ENCODE measurements at regions not wholly inside any gene's neighbourhood (a gene's known extent, or its start where the extent isn't known, plus 50 kb on each side); places are given as distances from the start of the nearest gene placed in this dataset.
"Not testable (repeated sequence)": the region's sequence is repeated elsewhere in the genome, so short reads cannot be mapped to it uniquely, and the experiment has no call there.

DNA sequence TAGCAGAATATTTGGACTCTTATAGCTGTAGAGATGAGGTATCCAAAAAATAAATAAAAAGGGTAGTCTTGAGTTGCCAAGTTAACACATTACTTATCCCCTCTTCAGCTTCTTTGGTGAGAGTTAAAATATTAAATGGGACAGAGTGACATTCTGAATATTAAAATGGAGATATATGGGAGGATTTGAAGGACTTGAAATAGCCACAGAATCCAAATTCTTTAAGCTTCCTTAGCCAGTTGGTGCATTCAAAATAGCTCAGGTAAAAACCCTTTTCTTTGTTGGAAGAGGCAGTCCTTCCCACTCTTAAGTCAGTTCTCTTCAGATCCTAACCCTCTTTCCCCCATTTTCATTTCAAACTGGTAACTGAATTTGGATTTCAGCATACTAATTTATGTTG is 130.1 kb upstream of the KLF12 start:
- no peak for DNase-seq

- DNase-seq = not testable (repeated sequence)
Observed at GRCh38 chr13:74260420-74260819, 126.2 kb upstream of the KLF12 start.

DNA sequence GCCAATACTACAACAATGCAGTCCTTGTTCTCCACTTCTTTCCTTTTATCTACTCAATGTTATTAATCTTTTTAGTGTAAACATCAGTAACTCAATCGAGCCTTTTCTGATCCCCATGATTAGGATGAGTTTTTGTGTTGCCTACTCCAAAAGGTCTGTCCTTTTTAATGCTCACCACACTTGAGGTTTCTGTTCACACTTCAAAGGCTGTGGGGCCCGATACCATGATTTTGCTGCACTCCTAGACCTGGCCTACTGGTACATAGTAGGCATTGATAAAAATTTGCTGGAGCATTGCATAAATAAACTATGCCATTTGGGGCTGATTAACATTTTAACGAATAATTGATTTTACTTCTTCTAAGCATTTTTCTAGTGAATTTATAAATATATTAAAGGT is 125.4 kb upstream of the KLF12 start:
- DNase-seq = no peak

DNA sequence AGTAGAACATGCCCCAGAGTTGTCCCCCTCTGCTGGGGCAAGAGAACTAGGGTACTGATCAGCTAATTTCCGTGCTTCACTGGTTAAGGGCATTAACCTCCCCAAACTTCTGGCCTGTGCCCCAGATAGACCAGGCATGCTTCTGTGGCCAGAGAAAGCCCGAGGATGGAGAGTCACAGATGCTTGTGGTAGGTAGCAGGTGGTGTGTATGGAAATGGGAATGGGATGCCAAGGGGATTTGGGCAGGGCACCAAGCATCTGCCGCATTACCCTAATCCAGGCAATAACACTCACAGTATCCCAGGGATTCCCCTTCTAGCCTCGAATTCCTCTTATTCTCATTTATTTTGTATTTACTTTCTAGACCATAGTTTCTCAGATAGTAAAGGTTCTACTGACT is 124.8 kb upstream of the KLF12 start:
- DNase-seq = no peak

DNA sequence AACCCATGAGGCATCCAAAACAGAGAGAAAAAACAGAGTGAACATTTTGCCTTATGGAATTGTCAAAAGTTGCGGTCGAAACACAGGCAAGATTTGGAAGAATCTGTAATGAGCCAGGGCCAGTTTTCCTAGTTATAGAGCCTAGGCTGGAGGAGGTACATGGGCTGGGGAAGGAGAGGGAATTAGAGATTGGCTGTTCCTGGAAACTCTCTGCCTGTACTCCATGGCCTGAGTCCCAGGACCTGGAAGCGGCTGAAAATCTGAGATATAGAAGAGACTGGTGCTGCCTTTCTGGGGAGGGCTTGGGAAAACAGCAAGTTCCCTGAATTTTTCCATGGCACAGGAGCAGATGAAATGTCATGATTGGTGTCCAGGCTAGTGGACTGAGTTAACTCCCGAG is 122.8 kb upstream of the KLF12 start:
- DNase-seq = no peak

DNA sequence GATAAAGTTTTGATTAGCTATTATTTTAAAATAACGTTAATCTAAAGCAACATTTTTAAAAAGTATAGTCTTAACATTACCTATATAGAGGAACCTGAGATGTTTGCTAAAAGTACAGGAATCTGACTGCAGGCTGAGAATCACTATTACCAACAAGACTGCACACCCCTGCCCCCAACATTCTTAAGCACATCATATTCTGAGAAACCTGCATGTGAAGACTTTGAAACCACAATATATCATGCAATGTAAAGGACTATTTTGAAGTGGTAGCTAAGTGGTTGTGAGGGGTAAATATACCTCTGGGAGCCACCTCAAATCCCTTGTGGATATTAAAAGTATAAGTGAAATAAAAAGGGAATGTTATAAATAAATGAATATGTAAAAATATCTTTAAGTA is 119.0 kb upstream of the KLF12 start:
- no peak for DNase-seq

DNA sequence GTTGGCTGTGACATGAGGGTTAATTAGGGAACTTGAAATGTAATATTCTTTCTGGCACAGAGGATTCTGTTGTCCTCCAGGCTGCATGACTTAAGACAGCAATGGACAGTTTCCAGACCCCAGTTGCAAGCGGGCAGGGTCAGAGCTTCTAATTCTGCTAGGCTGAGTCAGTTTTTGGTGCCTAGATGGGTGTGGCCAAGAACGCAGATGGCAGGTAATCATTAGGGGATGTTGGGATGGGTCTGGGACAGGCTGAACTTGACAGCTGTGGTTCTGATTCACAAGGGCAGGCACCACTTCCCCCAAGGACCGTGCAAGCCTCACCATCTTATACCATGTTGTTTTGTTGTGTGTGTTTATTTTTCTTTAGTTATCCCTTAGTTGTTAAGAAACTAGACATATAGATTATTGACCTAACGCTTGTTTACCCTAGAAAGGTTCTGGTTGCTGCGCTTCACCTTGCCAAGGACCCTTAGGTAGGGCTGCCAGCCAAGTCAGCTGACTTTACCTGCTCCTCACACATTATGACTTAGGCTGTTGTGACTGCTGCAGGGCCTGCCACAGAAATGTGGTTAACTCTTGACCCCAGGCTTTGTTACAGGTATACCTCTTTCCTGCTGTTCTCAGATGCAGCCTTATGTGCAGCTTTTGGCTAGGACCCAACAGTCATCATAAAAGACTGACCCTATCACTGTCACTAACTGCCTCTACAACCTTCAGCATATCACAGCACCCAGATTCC is 117.7 kb upstream of the KLF12 start:
- DNase-seq = no peak

- DNase-seq = no peak
Observed at GRCh38 chr13:74250738-74251190, 116.6 kb upstream of the KLF12 start.

- DNase-seq = no peak
Observed at GRCh38 chr13:74248477-74248876, 114.3 kb upstream of the KLF12 start.

DNA sequence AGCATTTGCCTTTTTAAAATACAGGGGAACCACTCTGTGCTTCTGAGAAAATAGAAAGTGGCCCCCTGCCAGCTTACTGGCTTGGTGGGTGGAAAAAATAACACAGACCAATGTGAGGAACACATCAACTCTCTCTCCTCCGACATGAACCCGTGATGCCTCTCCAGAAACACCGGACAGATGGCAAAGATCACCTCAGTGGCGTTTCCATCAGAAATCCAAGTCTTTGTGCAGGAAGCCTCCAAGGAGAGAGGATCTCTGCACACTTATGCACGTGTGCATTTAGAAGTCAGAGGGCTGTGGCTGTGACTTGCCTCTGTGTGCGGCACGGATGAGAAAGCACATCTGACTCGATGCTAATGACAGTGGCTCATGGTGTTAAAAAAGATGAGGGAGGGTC is 112.3 kb upstream of the KLF12 start:
- DNase-seq = no peak

DNA sequence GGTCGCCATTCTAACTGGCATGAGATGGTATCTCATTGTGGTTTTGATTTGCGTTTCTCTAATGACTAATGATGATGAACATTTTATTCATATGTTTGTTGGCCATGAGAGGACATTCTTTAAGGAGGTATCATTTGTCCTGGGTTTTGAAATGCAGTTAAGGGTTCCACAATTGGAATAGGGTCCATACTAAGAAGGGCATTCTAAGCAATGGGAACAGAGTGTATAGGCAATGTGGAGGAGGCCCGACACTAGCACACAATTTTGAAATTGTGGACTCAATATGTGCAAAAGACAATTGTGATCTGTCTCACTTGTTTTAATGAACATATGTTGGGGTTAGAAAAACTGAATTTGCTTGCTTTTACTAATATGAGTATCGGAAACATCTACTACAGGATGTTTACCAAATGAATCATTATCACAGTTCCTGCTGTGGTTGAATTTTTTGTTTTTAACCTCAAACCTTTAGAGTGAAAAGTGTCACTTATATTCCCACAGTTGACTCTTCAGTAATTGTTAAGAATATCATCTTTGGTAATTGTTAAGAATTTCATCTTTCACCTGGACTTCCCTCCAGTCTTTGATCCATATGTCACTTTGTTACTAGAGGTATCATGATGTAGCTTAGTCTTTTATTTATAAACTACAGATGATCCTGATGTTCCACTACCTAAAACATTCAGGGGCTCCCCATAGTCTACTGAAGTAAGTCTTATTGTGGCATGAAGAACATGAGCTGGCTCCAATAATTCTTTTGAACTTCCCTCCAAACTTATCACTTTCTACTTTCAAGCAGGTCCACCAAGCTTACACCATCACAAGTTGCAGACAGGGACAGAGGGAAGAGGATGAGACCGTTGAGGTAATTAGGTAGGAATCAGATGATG is 109.7 kb upstream of the KLF12 start:
- DNase-seq = no peak

DNA sequence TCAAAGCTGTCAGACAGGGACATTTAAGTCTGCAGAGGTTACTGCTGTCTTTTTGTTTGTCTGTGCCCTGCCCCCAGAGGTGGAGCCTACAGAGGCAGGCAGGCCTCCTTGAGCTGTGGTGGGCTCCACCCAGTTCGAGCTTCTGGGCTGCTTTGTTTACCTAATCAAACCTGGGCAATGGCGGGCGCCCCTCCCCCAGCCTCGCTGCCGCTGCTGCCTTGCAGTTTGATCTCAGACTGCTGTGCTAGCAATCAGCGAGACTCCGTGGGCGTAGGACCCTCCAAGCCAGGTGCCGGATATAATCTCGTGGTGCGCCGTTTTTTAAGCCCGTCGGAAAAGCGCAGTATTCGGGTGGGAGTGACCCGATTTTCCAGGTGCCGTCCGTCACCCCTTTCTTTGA is 107.1 kb upstream of the KLF12 start:
- not testable (repeated sequence) for DNase-seq

DNA sequence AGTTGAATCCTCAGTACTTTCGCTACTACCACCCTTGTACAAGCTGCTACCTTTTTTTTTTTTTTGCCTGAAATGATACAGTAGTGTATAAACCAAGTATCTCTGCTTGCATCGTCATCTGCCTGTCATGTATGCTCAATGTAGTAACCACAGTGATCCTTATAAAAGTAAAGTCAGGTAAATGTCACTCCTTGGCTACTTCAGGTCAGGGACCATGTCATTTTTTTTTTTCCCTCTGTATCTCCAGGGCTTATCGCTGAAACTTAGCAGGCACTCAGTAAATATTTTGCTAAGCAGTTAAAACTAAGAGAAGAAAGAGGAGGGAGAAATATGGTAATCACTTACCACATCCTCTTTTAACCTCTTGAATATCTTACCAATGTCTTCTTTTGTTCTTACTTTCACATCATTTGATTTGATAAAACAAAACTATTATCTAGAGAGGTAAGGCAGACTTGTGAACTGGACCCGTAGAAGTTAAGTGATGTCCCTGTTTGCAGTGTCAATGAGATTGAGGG is 96.8 kb upstream of the KLF12 start:
- no peak for DNase-seq

DNA sequence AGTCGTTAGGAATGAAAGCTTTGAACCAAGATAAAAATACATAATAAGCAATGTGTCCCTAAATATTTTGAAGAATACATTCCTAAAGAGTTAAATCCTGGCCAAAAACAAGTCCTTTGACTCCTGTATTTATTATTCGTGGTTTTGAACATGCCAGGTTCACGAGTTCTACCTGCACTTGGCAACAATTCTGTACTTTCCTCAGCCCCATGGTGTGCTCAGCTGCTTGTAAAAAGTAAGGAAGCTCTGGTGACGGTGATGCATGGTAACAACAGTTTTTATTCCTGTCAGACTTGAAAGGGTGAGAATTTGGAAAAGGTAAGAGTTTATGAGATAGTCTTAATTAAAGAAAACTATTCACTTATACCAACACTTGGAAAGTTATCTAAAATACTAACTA is 95.0 kb upstream of the KLF12 start:
- no peak for DNase-seq

DNA sequence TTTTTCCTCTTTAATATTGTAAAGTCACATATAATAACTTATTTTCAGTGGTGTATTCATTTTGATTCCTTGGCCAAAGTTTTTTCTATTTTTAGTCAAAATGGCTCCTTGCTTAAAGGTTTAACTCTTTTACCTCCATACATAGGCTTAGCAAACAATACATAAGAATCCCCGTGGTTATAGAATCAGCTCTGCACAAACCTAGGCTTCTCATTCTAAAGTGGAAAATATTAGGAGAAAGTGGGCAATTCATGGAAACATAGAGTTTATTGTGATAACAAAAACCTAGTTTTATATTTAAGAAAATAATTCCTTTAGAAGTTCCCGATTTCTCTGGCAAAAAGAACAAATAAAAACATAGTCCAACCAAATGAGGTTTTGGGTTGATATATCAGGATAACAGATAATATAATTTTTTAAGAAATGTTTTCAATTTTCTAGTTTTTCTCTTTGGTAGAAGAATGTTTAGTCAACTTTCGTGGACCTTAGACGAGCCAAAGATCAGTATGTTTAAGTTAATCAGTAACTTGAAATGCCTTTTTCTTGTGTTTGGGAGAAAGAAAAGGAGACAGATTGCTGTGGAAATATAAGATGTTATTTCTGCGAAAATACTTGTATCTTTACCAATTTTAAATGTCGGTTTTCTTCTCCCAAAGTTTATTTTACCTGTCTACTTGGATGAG is 93.4 kb upstream of the KLF12 start:
- DNase-seq = no peak

GRCh38 chr13:74226791-74227475 is 92.7 kb upstream of the KLF12 start:
- no peak for DNase-seq

DNA sequence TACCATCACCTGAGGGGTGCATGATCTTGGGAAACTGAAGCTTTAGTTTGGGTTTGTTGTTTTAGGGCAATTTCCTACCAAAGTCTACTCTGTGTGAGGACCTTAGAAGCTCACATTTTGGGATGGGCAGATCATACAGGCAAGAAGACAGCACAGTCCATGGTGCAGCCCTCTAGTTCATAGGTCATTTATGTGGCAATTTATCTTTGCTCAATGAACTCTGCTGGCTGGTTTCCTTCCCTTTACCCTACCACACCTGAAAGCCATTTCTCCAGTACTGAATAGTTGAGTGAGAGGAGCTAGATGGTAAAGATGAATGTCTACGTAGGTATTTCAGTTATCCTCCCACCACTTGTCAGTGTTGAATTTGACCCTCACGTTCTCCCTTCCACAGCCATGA is 87.5 kb upstream of the KLF12 start:
- DNase-seq = no peak

DNA sequence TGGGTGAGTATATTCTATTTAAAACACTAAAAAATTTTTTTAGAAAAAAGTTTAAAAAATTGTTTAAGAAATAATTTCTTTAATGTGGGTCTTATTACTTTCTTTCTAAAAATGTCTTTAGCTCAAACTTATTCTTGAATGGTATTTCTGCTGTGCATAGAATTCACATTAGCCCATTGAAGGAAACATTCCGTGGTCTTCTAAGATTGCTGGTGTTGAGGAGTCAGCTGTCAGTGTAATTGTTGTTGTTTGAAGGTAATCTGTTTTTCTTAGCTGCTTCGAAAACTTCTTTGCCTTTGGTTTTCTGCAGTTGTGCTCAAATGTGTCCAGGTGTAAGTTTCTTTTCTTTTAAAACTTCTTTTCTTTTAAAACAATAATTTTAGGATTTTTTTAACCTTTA is 85.4 kb upstream of the KLF12 start:
- no peak for DNase-seq

DNA sequence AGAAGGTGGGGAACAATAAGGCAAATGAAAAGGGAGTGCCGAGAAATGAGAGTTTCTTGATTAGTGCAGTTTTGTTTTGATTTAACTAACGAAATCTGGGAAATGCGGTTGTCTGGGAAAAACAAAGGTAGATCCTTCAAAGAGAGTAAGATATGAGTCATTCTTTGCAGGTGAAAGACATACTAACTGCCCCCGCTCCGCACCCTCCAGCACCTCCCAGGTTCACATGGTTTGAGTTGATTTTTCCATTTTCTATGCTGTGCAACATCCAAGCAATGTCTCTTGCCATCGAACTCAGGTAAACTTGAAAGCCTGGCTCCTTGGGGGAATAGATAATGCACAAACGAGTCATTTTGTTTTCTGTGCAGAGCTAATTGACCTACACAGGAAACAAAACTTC is 84.1 kb upstream of the KLF12 start:
- DNase-seq = no peak

DNA sequence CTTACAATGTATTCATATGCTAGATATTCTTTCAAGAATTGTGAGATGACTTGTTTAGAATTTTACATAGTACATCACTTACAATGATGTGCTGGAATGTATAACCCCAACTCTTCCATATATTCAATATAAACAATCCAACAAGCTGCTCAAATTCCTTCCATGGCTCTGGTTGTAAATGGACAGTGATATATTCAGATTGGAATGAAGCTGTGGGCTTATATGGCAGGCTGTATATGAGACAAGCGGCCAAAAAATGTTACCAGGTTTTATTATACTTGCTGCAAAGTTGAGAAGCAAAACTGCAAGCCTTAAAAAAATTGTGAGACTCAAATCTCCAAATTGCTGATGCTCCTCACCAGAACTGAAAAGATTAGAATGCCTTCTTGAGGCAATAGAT is 83.6 kb upstream of the KLF12 start:
- no peak for DNase-seq

DNA sequence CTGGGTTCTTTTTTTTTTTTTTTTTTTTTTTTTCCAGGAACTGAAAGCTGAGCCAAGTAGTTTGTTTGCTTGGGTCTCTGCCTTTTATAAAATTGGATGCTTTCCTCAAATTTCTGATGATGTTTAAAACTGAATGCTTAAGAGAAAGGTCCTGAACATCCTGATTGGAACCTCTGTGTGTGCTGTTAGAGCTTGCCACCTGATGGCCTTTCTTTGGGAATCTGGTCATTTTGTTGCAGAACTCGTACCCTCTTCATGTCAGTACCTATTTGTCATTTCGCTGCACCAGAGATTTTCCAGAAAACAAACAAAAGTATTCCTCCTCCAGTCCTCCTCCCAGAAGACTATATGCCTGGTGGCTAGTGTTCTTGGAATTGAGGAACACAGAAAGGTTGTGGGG is 81.2 kb upstream of the KLF12 start:
- DNase-seq = no peak

GRCh38 chr13:74214321-74214720 is 80.1 kb upstream of the KLF12 start:
- no peak for DNase-seq
